ENCODE measurements at regions not wholly inside any gene's neighbourhood (a gene's known extent, or its start where the extent isn't known, plus 50 kb on each side); places are given as distances from the start of the nearest gene placed in this dataset.
A peak's percentile ranks its signal among the peaks of the same experiment; 100 is the strongest.

- no peak overlapping the region for H3K4me3 ChIP-seq (replicated peaks; ENCODE audit: insufficient read depth, low read length)
- no peak overlapping the region for H3K27ac ChIP-seq (replicated peaks)
- TF ChIP-seq SPI1 (IDR thresholded peaks at IDR 0.05; ENCODE audit: borderline replicate concordance, low read depth) (no peak), GABPA (IDR thresholded peaks at IDR 0.05; ENCODE audit: low read depth) (no peak), POLR2AphosphoS5 (IDR thresholded peaks at IDR 0.05; ENCODE audit: low read depth) (no peak)
- TF ChIP-seq, protein P1, sequence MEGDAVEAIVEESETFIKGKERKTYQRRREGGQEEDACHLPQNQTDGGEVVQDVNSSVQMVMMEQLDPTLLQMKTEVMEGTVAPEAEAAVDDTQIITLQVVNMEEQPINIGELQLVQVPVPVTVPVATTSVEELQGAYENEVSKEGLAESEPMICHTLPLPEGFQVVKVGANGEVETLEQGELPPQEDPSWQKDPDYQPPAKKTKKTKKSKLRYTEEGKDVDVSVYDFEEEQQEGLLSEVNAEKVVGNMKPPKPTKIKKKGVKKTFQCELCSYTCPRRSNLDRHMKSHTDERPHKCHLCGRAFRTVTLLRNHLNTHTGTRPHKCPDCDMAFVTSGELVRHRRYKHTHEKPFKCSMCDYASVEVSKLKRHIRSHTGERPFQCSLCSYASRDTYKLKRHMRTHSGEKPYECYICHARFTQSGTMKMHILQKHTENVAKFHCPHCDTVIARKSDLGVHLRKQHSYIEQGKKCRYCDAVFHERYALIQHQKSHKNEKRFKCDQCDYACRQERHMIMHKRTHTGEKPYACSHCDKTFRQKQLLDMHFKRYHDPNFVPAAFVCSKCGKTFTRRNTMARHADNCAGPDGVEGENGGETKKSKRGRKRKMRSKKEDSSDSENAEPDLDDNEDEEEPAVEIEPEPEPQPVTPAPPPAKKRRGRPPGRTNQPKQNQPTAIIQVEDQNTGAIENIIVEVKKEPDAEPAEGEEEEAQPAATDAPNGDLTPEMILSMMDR (IDR thresholded peaks at IDR 0.05; ENCODE audit: insufficient read depth, low read length) = no peak
- TF ChIP-seq, protein P2, sequence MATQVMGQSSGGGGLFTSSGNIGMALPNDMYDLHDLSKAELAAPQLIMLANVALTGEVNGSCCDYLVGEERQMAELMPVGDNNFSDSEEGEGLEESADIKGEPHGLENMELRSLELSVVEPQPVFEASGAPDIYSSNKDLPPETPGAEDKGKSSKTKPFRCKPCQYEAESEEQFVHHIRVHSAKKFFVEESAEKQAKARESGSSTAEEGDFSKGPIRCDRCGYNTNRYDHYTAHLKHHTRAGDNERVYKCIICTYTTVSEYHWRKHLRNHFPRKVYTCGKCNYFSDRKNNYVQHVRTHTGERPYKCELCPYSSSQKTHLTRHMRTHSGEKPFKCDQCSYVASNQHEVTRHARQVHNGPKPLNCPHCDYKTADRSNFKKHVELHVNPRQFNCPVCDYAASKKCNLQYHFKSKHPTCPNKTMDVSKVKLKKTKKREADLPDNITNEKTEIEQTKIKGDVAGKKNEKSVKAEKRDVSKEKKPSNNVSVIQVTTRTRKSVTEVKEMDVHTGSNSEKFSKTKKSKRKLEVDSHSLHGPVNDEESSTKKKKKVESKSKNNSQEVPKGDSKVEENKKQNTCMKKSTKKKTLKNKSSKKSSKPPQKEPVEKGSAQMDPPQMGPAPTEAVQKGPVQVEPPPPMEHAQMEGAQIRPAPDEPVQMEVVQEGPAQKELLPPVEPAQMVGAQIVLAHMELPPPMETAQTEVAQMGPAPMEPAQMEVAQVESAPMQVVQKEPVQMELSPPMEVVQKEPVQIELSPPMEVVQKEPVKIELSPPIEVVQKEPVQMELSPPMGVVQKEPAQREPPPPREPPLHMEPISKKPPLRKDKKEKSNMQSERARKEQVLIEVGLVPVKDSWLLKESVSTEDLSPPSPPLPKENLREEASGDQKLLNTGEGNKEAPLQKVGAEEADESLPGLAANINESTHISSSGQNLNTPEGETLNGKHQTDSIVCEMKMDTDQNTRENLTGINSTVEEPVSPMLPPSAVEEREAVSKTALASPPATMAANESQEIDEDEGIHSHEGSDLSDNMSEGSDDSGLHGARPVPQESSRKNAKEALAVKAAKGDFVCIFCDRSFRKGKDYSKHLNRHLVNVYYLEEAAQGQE (IDR thresholded peaks at IDR 0.05; ENCODE audit: insufficient replicate concordance, low read depth) = no peak
- DNase-seq (ENCODE audit: low read depth in 1 of 2, low spot score in 1 of 2) = no peak
- no peaks in the 10 kb centered on the region for H3K27me3 ChIP-seq (ENCODE audit: insufficient read depth, poor library complexity, severe bottlenecking)
Observed at GRCh38 chr1:239672256-239672655, 285.9 kb downstream of the CHRM3 start.

- TF ChIP-seq, protein P1 (IDR thresholded peaks at IDR 0.05; ENCODE audit: insufficient read depth, low read length) = no peak
- TF ChIP-seq SPI1 (IDR thresholded peaks at IDR 0.05; ENCODE audit: borderline replicate concordance, low read depth) = no peak
- no peak for TF ChIP-seq GABPA (IDR thresholded peaks at IDR 0.05; ENCODE audit: low read depth)
- TF ChIP-seq POLR2AphosphoS5 (IDR thresholded peaks at IDR 0.05; ENCODE audit: low read depth) = no peak
- TF ChIP-seq, protein P2 (IDR thresholded peaks at IDR 0.05; ENCODE audit: insufficient replicate concordance, low read depth) = no peak
- Histone ChIP-seq H3K27me3 (ENCODE audit: insufficient read depth, poor library complexity, severe bottlenecking) (no peaks in the 10 kb centered on the region), H3K27ac (replicated peaks) (no peak overlapping the region), H3K4me3 (replicated peaks; ENCODE audit: insufficient read depth, low read length) (no peak overlapping the region)
- DNase-seq (ENCODE audit: low read depth in 1 of 2, low spot score in 1 of 2) = no peak
Observed at GRCh38 chr1:239675735-239676134, 289.4 kb downstream of the CHRM3 start.

DNA sequence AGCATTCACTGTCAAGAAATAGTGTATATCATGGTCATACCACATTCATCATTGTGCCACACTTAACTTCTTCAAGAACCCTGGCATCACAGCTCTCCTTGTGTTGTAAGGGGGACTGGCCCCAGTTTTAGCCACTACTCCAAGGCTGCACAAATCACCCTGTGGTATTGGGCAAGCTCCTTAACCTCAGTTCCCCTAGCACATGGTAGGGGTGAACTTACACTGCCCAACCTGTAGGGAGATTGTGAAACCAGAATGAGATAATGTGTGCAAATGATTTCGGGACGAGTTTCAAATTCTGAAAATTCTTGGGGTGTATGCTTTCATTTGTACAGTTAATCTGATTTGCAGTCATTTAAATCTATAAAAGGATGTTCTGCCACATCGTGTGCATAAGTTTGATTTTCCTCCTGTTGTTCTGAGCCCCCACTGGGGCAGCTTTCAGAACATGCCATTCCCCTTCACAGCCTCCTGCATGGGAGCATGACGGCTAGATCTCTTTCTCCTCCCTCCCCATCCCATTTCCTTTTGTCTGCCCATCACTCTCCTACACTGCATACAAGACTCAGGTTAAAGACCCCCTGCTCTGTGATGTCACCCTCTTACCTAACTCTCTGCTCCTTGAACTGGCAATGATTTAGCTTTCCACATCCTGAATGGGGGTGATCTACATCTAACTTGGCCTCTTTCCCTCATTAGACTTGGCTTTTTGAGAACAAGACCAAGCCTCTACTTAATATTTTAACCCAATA lies 290.3 kb downstream of the CHRM3 start:
- Histone ChIP-seq H3K27ac (replicated peaks) (no peak overlapping the region), H3K4me3 (replicated peaks; ENCODE audit: insufficient read depth, low read length) (no peak overlapping the region), H3K27me3 (ENCODE audit: insufficient read depth, poor library complexity, severe bottlenecking) (no peaks in the 10 kb centered on the region)
- TF ChIP-seq, protein P1 (IDR thresholded peaks at IDR 0.05; ENCODE audit: insufficient read depth, low read length) = no peak
- TF ChIP-seq GABPA (IDR thresholded peaks at IDR 0.05; ENCODE audit: low read depth) (no peak), SPI1 (IDR thresholded peaks at IDR 0.05; ENCODE audit: borderline replicate concordance, low read depth) (no peak), POLR2AphosphoS5 (IDR thresholded peaks at IDR 0.05; ENCODE audit: low read depth) (no peak)
- TF ChIP-seq, protein P2 (IDR thresholded peaks at IDR 0.05; ENCODE audit: insufficient replicate concordance, low read depth) = no peak
- DNase-seq (ENCODE audit: low read depth in 1 of 2, low spot score in 1 of 2) = peak in 1 of 2 experiments; percentile 69
